Superior temporal gyrus (tissue), 1 donor: ENCODE measurements at regions not wholly inside any gene's neighbourhood (a gene's known extent, or its start where the extent isn't known, plus 50 kb on each side); places are given as distances from the start of the nearest gene placed in this dataset.
"Not testable (repeated sequence)": the region's sequence is repeated elsewhere in the genome, so short reads cannot be mapped to it uniquely, and the experiment has no call there.

ENCODE experiments used
- DNase-seq: peaks from one replicate; pipeline ENCODE4 v3.0.0-alpha.2; 2016; ENCODE audit errors: extremely low spot score

- DNase-seq: no peak
Measured at GRCh38 chr3:110670407-110670806, 401.2 kb upstream of the NECTIN3 start.

DNA sequence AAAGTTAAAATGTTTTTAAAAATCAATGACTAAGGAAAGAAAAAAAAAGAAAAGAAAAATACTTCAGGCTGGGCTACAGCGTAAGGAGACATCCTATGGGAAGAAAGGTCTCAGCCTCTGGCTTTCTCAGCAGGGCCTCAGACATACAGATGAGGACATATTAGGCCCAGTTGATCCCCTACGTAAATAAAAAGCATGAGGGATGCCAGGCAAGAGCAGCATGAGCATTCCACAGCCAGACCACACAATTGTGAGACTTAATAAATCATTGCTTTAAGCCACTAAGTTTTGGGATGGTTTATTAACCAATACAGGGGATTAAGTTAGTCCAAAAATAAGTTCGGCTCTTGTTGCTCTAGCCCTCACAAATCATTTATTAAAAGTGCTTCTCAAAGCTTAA is 394.1 kb upstream of the NECTIN3 start:
- no peak for DNase-seq

DNA sequence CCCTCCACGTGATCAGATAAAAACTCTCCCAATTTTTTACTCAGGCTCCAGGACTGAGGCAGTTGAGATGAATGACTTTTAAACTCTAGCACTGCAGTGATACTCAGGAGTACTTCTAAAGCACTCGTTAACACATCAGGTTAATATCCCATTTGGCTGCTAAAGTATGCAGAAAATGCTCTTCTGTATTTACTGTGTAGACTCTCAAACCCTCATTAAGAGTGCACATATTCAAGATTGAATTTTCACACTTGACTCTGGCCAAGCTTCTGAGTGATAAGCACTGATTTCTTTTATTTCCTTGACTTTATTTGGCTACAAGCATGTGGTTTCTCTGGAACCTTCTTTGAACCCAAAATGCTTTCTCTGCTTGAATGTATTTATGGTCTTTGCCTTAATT is 392.3 kb upstream of the NECTIN3 start:
- DNase-seq: no peak

GRCh38 chr3:110680450-110680849 is 391.2 kb upstream of the NECTIN3 start:
- no peak for DNase-seq

- DNase-seq: no peak
Measured at GRCh38 chr3:110684466-110684865, 387.1 kb upstream of the NECTIN3 start.

DNA sequence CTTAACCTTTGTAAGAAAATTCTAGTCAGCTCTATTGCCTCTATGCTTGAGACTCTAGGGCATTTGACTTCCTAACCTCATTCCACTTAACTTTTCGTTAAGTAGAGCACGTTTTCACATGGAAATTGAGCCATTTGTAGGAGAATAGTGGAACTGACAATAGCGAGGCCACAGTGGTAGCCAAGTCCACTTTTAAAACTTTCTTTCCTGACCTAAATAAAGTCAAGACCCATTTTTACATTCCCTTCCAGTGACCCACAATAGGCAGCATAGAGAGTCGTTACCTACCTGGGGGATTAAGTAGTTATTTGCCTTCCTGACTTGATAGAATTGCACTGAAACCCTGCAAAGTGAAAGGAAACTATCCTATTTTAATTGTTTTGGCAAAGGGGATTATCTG is 386.0 kb upstream of the NECTIN3 start:
- no peak for DNase-seq

GRCh38 chr3:110686701-110687100 is 384.9 kb upstream of the NECTIN3 start:
- DNase-seq: peak; percentile 37

GRCh38 chr3:110687138-110687537 is 384.5 kb upstream of the NECTIN3 start:
- DNase-seq: no peak

DNA sequence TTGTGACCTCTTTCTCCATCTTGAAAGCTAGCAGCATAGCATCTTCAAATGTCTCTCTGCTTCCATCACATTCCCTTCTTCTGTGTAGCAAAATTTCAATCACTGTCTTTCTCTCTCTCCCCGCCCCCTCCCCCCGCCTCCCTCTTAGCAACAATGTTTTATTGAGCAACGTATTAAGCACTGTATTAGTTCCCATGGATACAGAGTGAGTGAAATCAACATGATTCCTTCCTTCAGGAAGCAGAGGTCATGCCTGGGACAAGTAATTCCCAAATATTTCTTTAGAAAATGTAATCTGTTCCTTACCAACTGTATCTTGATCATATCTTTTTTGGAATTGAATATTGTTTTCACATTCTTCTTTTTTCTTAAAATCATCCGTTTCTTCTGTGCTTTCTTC is 373.7 kb upstream of the NECTIN3 start:
- DNase-seq: no peak

GRCh38 chr3:110704332-110704731 is 367.3 kb upstream of the NECTIN3 start:
- DNase-seq: not testable (repeated sequence)

- no peak for DNase-seq
Measured at GRCh38 chr3:110708156-110708555, 363.5 kb upstream of the NECTIN3 start.

DNA sequence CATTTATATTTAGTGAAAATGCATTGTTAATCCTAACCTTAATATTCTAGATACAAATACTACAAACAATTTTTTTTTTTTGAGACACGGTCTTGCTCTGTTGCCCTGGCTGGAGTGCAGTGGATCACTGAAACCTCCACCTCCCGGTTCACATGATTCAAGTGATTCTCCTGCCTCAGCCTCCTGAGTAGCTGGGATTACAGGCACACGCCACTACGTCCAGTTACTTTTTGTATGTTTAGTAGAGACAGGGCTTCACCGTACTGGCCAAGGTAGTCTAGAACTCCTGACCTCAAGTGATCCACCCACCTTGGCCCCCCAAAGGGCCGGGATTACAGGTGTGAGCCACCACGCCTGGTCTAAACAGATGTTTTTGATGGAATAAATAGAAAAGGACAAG is 361.5 kb upstream of the NECTIN3 start:
- no peak for DNase-seq

DNA sequence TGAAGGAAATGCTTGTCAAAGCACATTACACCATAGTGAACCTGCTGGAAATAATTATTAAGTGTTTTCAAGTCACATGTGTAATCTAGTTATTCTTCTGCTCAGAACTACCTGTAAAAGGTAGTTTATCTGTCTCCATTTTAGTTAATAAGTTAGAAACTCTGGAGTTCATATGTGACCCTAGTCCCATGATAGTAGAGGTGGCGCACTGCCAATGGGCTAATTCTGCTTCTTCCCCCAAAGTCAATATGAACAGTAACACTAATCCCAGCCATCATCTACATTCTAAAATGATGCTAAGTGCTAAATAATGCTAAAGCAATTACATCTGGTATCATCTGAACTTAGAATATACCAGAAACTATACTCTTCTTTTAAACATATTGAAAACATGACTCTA is 361.0 kb upstream of the NECTIN3 start:
- DNase-seq: no peak

DNA sequence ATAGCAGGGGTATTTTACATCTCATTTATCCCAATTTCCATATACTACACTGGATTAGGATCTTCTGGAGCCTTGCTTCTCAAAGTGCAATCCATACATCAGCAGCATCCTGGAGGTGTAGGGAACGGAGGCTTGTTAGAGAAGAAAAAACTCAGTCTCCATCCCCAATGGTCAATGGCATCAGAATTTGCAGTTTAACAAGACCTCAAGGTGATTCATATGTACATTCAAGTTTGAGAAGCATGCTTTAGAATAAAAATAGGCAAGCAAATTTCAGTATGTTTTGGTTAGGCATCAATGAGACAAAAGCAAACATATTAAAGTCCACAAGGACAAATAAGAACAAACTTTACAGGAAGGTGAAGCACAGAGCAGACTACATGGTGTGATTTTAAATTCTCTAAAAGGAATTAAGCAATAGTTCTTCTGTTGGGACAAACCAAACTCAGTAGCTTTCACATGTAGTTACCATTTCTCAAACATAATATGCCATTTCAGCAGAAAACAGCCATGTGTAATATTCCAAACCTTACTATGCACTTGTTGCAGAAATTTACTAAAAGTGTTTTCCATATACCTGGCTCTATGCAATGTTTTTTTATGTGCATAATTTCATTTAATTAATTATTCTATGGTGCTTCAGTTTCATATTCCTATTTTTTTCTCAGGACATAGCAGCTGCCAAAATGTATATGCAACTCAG is 360.3 kb upstream of the NECTIN3 start:
- DNase-seq: no peak

DNA sequence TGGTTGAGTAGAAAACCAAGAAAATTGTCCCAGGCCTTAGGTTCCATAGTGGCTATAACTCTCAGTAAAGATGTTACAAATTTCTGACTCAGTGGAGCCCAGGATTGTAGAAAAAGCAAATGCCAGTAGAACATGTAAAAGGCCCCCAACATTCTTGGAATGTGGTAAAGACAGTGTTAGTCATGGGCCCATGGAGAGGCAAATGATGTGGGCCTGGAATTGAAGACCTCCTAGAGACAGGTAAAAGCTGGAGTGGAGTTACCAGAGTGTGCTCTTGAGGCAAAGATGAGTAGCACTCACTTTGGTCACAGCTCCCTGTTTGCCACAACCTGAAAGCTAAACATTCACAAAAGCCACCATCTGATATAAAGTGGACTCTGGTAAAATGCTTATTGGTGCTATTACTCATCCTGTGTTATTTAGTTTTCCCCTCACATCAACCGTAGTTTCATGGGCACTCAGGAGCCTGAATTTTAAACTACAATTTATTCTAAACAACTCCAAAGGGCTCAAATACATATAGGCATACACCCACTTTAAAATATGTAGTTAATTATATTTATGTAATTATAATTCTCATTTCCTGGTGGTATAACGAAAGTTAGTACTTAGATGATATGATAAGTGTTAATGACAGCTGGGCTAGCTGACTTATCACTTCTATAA is 359.6 kb upstream of the NECTIN3 start:
- no peak for DNase-seq

GRCh38 chr3:110727056-110727455 is 344.6 kb upstream of the NECTIN3 start:
- no peak for DNase-seq

DNA sequence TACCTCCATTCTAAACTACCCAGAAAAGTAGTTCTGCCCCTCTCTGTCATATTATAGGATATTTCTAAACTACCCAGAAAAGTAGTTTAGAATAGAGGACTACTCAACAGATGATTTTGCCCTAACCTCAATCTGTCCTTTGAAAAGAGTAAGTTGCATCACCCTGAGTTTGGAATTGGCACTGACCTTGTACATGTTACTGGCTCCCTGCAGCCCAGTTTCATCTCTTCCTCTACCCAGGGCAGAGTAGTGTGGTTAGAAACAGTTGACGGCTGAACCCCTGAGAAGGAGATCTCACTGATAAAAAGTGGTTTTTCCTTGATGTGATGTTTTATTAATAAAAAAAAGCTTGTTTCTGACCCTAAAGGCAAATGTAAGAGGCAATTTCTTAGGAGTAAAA is 340.5 kb upstream of the NECTIN3 start:
- DNase-seq: no peak

GRCh38 chr3:110732420-110732819 is 339.2 kb upstream of the NECTIN3 start:
- DNase-seq: no peak

DNA sequence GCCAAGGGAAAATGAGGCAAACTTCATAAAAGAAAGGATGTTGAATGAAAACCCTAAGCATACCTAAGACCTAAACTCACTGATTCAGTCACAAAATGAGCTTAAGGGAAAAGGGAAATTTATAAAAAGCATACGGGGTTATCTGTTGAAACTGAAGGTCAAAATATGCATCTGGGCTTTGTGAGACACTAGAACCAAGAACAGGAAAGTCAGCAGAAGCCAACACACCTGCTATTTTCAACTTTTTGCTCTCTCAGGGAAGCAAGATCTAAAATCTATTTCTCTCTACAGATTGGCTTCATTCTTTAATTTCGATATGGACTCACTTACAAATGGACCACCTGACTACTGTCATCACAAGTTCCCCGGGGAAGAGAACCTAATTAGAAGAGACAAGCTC is 338.6 kb upstream of the NECTIN3 start:
- DNase-seq: no peak

DNA sequence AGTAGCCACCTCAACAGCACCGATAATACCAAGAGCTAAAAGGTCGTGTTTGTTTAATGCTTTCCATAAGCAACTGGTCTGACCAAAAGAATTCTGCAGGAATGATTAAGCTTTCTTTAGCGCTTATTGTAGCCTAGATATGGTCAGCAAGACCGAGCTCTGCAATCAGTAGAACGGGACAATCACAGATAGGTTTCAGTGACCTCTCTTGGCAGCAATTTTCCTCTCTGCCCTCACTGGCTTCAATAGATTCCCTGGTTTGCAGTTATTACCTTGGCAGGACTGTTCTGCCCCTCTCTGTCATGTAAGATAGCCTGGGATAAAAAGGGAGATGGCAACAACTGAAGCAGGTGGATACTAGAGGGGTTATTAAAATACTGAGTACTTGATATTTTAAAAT is 337.1 kb upstream of the NECTIN3 start:
- DNase-seq: no peak

- no peak for DNase-seq
Measured at GRCh38 chr3:110736332-110736731, 335.3 kb upstream of the NECTIN3 start.

GRCh38 chr3:110738531-110738930 is 333.1 kb upstream of the NECTIN3 start:
- DNase-seq: no peak

DNA sequence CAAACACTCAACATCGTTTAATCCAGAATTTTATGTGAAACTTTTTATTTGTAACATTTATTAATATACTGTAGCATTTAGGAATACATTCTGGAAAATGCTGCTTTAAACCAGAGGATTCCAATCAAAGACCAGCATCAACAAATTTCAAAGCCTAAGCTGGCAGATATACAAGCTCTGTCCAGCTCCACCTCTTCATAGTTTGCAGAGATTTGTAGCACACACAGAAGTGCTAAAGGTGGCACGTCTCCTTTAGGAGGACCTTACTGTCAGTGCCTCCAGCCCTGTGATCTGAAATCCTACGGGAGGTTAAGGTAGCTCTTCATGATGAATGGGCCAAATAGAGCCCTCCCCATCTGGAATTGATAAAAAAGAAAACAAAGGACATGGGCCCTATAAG is 329.7 kb upstream of the NECTIN3 start:
- no peak for DNase-seq

GRCh38 chr3:110743202-110743601 is 328.4 kb upstream of the NECTIN3 start:
- no peak for DNase-seq
